Stimulated activated CD4-positive, alpha-beta T cell treated with anti-CD3 and anti-CD28 coated beads, Interleukin-1b, Interleukin-23, amount 100 ng/mL, for 4 hours (primary cell): ENCODE measurements at regions not wholly inside any gene's neighbourhood (a gene's known extent, or its start where the extent isn't known, plus 50 kb on each side); places are given as distances from the start of the nearest gene placed in this dataset.

Experiments used
- DNase-seq, 2 donors: peaks; one replicate each; pipeline ENCODE4 v3.0.0-alpha.2; 2020; ENCODE audit warnings: low read depth in 2 of 2

DNA sequence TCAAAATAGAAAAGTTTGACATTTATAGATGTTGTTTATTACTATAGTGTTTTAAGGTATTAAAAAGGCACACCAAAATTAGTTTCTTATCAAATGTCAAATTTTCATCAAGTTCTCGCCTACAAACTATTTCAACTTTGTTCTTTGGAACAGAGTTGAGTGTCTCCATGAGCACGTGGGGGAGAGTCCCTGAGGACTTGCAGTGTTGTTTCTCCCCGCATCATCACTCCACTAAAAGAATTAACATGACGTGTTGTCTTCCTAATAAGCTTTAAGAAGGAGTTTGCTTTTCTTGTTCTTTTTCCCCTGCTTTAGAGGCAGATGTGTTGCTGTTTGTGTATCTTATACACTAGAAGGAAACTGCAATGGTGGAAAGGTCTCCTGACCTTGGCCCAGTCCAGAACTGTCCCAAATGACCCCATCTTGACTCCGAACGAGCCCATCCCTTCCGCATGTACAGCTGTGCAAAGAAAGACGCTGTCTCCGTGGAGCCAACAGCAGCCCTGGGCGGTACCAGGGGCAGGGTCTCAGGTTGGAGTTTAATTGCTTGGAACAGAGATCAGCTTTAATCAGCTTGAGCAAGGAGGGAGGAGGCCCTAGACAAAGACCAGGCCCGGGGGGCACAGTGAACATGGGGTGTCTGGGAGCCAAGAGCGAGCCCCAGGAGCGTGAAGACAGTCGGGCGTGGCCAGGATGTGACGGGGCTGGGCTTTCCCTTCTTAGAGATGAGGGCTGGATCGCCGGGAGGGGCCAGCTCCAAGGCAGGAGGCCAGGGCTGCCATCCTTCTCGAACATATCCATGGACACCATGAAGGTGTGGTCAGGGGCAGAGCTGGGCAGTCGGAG, 215.4 kb upstream of the RTL1 start:
- DNase-seq = no peak

DNA sequence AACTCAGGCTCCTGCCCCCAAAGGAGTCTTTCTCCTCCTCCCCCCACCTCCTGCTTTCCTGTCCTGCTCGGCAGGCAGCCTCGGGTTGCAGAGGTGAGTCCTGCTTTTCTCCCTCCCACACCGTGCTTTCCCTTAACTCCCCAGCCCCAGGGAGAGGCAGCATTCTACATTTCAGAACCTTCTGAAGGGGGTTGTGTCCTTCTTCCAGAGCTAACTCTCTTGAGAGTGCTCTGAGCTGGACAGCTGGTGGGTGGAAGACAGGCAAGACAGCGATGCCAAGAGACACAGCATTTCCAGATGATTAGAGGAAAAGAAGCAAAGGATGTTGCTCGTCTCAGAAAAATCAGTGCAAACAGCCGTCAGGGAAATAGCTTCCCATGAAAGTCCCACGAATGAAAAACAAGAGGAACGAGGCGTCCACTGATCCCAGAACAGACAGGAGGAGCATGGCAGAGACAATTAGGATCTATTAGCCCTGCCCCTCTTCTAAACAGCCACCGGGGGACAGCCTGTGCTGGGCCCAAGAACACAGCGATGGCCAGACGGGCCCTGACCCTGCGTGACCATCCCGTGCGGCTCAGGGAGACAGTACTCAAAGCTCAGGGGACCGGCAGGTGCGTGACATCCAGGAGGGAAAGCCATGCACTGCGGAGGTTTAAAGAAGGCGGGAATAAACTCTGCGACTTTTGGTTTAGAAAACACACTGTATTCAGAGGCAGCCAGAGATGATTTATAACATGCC, 216.5 kb upstream of the RTL1 start:
- DNase-seq = no peak

DNA sequence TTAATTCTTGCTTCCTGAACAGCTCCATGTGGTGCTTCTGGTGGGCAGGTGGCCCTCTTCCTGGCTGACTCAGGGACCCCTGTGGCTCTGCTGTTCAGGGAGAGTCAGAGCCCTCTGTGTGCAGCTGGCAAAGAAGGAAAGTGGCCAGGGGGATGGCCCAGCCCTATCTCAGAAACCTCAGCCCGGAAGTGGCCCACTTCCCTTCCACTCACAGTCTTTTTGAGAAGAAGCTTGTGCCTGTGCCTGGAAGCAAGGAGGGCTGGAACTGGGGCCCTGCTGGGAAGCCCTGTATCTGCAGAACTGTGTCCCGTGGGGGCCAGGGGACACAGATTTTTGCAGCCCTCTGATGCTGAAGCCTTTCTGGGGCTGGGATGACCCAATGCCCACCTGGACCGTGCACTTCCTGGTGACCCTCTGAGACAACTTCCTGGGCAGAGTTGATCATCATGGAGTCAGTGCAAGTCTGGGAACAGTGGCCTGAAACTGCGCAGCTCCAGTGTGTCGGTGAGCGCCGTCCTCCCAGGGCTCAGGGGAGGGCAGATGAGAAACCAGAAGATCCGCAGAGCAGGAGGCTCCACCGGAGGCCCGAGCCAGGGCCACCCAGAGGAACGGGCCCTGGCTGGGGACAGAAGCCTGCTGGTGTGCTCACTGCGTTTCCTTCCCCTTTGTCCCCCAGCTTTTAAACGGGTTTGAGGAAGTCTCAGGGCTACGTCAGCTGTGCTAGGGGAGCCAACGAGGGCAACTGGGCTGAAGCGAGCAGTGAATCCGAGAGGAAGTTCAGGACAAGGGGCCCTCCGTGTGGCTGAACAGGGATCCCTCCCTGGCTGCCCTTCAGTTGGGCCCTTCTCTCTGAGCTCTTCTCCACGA, 217.4 kb upstream of the RTL1 start:
- no peak for DNase-seq

DNA sequence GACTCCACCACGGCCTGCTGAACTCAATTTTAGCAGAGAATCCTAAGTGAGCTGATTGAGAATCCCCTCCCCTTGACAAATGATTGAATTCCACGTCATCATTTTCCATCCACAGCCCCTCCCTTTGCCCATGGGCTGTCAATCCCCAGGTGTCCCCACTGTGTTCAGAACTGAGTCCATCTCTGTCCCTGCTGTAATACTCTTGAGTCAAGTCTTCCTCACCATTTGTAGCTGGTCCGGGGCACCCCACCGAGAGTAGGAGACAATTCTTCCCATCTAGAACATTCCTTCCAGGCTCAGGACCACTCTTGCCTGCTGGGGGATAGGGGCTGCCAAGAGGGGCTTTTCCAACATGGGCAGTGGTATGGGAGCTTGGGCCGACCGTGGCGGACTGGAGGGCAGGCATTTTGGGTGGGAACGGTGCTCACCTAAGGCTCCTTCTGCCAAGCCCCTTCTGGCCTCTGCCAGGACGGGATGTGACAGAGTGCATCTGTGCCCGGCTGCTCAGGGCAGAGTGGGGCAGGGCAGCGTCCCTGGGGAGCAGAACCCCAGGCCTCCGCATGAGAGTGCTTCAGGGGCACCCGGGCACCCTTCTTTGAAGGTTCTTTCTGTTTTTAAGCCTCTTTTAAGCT, 218.1 kb upstream of the RTL1 start:
- no peak for DNase-seq

- DNase-seq = no peak
Observed at GRCh38 chr14:101122237-101123141, 219.0 kb upstream of the RTL1 start.

- no peak for DNase-seq
Observed at GRCh38 chr14:101123618-101124510, 220.3 kb upstream of the RTL1 start.

DNA sequence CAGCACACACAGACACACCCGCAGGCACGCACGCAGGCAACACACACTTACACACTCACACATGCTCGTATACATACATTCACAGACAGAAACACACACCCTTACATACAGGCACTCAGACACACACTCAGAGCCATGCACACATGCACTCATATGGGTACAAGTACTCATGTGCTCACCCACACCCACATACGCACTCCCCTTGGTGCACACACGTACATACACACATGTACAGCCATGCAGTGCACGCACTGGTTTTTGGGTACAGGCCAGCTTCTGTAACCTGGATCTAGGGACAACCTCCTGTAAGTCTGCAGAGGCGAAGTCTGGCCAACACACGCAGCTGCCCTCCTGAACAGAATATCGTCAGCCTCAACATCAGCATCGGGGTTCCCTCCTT, 221.3 kb upstream of the RTL1 start:
- DNase-seq = no peak

GRCh38 chr14:101125313-101125712, 221.8 kb upstream of the RTL1 start:
- no peak for DNase-seq

GRCh38 chr14:101125719-101126651, 222.5 kb upstream of the RTL1 start:
- no peak for DNase-seq

DNA sequence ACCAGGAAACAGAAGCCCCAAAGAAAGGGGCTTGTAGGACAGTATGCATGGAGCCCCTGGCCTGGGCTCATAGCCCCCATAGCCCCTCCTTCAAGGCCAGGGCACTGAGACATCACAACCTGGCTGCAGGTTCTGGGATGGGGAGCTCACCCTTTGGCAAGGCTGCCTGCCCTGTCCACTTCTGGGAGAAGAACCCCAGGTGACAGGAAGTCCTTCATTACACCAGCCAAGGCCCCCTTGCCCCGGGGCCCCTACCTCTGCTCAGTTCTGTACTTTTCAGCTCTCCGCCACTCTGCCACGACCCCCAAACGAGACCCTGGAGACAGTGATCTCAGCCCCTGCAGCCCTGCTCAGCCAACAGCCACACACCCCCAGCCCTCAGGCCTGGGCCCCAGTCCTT, 223.2 kb upstream of the RTL1 start:
- DNase-seq = no peak

GRCh38 chr14:101127224-101127623, 223.7 kb upstream of the RTL1 start:
- DNase-seq = no peak

DNA sequence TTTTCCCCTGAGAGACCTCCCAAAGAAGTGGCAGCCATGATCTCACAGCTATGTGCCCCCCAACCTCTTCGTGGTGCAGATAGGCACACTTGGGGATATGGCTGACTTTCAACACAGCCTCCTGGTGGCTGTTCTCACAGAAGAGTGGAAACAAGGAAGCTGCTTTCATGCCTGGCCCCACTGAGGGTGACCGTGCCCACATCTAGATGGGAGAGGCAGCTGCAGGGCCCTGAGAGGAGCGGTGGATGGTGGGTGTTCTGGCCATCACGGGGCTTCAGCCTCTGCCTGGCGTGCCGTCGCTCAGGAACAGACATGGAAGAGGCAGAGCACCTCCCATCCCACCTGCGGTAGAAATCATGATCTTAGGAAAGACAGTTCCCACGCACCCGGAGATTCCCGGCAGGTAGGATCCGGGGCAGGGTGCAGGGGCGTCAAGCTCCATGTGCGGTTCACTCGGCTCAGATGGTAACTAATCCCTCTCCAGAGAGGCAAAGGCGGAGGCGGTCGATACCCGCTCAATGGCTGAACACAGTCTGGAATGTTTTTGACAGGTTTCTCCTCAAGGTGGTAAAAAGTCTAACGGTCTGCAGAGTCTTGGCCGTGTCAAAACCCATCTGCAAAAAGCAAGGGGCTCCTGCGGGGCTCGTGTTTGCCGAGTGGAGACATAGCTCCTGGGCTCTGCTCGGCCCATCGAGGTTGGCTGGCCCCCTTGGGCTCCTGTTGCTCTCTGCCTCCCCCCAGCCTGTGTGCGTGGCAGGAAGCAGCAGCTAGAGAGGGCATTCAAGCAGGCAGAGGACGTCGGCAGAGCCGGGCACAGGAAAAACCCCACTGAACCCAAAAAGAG, 225.2 kb upstream of the RTL1 start:
- DNase-seq = no peak

DNA sequence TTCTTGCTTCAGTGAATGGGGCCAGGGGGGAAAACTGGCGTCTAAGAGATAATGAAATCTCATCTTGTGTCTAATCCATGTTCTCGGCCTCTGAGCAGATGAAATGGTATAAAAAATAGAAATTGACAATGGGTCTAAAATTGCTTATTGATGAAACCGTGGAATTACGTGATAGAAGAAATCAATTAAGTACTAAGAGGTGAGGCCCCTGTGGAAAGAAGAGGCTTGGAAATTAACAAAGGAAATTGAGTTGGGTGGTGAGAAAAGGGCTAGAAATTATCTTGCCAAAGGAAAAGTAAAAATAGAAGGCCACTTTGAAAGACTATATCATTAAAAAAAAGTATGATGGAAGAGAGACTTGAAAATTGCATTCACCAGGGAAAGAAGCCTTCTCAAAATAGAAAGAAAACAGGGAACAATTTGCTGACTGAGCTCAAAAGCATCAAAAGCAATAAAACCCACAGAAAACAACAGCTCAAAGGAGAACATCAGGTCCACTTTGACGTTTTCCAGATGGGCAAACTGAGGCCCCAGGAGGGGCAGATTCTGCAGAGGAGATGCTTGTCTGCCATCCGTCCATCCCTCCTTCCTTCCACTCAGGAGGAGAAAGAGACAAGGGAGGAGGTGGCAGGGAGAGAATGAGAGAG, 226.1 kb upstream of the RTL1 start:
- no peak for DNase-seq

DNA sequence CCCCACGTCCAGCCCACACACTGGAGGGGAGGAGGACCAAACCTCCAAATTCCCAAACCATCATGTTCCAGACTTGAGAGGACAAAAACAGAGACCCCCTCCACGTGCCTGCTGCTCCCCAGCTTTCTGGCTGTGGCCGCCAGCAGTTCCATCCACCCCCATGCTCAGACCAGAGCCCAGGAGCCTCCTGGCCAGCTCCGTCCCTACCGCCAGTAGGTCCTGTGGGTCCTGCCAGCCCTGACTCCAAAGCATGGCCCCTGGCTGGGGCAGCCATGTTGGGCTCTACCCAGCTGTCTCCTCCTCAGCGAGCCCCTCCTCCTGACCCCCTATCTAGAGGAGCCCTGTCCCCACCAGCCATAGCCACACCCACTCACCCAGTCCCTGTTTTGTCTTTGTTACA, 227.3 kb upstream of the RTL1 start:
- DNase-seq = no peak

GRCh38 chr14:101131451-101131916, 228.0 kb upstream of the RTL1 start:
- no peak for DNase-seq

- DNase-seq = no peak
Observed at GRCh38 chr14:101132051-101132571, 228.6 kb upstream of the RTL1 start.

GRCh38 chr14:101132588-101132987, 229.1 kb upstream of the RTL1 start:
- DNase-seq = no peak
